ENCODE measurements at regions not wholly inside any gene's neighbourhood (a gene's known extent, or its start where the extent isn't known, plus 50 kb on each side); places are given as distances from the start of the nearest gene placed in this dataset.

DNA sequence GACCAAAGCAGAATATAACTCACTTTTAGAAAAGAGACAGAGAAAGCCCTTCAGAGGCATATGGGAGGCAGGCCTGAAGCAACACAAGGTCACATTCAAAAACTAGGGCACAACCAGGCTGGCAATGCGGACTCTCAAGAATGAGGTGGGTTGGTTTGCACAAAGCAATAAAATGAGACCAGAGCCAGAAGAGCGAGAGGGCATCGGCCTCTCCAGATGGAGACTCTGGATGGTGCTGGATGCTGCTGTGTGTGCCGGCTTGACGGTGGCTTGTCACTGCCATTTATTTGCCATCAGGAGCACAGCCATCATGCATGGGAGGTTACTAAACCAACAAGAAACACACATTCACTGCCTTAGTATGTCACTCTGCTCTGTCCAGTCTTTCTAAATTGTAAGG lies 649.4 kb downstream of the DIAPH3 start:
- ChIA-PET POLR2A (ENCODE audit: unreplicated experiment) (no interaction called here), CTCF (no interaction called here)
- no peak for TF ChIP-seq EZH2 (IDR thresholded peaks at IDR 0.05; ENCODE audit: low read length, unreplicated experiment)
- TF ChIP-seq EZH2phosphoT487 (IDR thresholded peaks at IDR 0.05; ENCODE audit: borderline replicate concordance, low read length) = no peak
- TF ChIP-seq, protein P1, sequence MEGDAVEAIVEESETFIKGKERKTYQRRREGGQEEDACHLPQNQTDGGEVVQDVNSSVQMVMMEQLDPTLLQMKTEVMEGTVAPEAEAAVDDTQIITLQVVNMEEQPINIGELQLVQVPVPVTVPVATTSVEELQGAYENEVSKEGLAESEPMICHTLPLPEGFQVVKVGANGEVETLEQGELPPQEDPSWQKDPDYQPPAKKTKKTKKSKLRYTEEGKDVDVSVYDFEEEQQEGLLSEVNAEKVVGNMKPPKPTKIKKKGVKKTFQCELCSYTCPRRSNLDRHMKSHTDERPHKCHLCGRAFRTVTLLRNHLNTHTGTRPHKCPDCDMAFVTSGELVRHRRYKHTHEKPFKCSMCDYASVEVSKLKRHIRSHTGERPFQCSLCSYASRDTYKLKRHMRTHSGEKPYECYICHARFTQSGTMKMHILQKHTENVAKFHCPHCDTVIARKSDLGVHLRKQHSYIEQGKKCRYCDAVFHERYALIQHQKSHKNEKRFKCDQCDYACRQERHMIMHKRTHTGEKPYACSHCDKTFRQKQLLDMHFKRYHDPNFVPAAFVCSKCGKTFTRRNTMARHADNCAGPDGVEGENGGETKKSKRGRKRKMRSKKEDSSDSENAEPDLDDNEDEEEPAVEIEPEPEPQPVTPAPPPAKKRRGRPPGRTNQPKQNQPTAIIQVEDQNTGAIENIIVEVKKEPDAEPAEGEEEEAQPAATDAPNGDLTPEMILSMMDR (conservative IDR thresholded peaks at IDR 0.05; ENCODE audit: low read depth, low read length) = no peak
- no peak overlapping the region for H3K27ac ChIP-seq (ENCODE audit: low read length)
- H3K4me1 ChIP-seq (ENCODE audit: insufficient read depth, low read length) = no peaks in the 10 kb centered on the region
- no peak for ATAC-seq
- DNase-seq = no peak
- no peak overlapping the region for H2AFZ ChIP-seq (ENCODE audit: low read length)
- H3K9ac ChIP-seq (ENCODE audit: low read length) = no peak overlapping the region
- H4K20me1 ChIP-seq (ENCODE audit: low read length) = no peaks in the 10 kb centered on the region
- H3K79me2 ChIP-seq (ENCODE audit: low read length) = no peaks in the 10 kb centered on the region
- no peak overlapping the region for H3K4me2 ChIP-seq (ENCODE audit: low read length)
- no peaks in the 10 kb centered on the region for H3K27me3 ChIP-seq (ENCODE audit: low read length)
- intact Hi-C loops (cut with micrococcal nuclease) = no loop called here
- H3K9me3 ChIP-seq (ENCODE audit: low read length) = no peaks in the 10 kb centered on the region
- no peak overlapping the region for H3K4me3 ChIP-seq (ENCODE audit: low read length)
- BruUV-seq (replicated peaks) = no TSS peak
- no peaks in the 10 kb centered on the region for H3K36me3 ChIP-seq (ENCODE audit: low read depth, low read length)
- no peaks in the 10 kb centered on the region for H3F3A ChIP-seq (ENCODE audit: low read length, unreplicated experiment)
- no peaks in the 10 kb centered on the region for H3K9me2 ChIP-seq (replicated peaks; ENCODE audit: low read length)

DNA sequence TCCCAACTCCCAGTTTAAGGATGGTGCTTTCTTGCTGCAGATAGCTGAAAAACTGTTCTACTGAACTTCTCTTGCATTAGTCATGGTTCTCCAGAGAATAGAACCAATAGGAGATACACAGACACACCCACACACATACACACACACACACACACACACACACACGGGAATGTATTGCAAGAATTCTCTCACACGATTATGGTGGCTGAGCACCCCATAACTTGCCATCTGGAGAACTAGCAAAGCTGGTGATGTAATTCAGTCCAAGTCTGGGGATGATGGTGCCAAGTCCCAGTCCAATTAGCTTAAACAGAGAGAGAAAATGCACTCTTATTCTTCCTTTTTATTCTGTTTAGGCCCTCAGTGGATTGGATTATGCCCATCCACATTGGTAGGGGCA lies 643.9 kb downstream of the DIAPH3 start:
- Histone ChIP-seq H3F3A (ENCODE audit: low read length, unreplicated experiment) (no peaks in the 10 kb centered on the region), H3K27me3 (ENCODE audit: low read length) (no peaks in the 10 kb centered on the region), H3K79me2 (ENCODE audit: low read length) (no peaks in the 10 kb centered on the region), H3K27ac (ENCODE audit: low read length) (no peak overlapping the region), H3K4me1 (ENCODE audit: insufficient read depth, low read length) (no peaks in the 10 kb centered on the region), H3K4me3 (ENCODE audit: low read length) (no peak overlapping the region), H3K9ac (ENCODE audit: low read length) (no peak overlapping the region), H4K20me1 (ENCODE audit: low read length) (no peaks in the 10 kb centered on the region), H3K9me2 (replicated peaks; ENCODE audit: low read length) (no peaks in the 10 kb centered on the region), H3K4me2 (ENCODE audit: low read length) (no peak overlapping the region), H3K36me3 (ENCODE audit: low read depth, low read length) (no peaks in the 10 kb centered on the region), H3K9me3 (ENCODE audit: low read length) (no peaks in the 10 kb centered on the region), H2AFZ (ENCODE audit: low read length) (no peak overlapping the region)
- no TSS peak for BruUV-seq (replicated peaks)
- TF ChIP-seq, protein P1 (conservative IDR thresholded peaks at IDR 0.05; ENCODE audit: low read depth, low read length) = no peak
- no peak for TF ChIP-seq EZH2phosphoT487 (IDR thresholded peaks at IDR 0.05; ENCODE audit: borderline replicate concordance, low read length)
- TF ChIP-seq EZH2 (IDR thresholded peaks at IDR 0.05; ENCODE audit: low read length, unreplicated experiment) = no peak
- ChIA-PET POLR2A (ENCODE audit: unreplicated experiment) (no interaction called here), CTCF (no interaction called here)
- ATAC-seq = no peak
- intact Hi-C loops (cut with micrococcal nuclease) = no loop called here
- DNase-seq = no peak

DNA sequence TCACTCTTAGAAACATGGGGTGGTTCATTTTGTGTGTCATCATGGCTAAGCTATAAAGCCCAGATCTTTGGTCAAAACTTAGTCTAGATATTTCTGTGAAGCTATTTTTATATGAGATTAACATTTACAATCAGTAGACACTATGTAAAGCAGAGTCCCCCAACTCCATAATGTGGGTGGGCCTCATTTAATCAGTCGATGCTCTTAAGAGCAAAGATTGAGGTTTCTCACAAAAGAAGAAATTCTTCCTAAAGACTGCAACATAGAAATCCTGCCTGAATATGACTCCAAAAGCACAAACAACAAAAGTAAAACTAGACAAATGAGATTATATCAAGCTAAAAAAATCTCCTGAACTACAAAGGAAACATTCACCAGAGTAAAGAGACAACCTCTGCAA lies 642.2 kb downstream of the DIAPH3 start:
- Histone ChIP-seq H2AFZ (ENCODE audit: low read length) (no peak overlapping the region), H4K20me1 (ENCODE audit: low read length) (no peaks in the 10 kb centered on the region), H3K27me3 (ENCODE audit: low read length) (no peaks in the 10 kb centered on the region), H3K36me3 (ENCODE audit: low read depth, low read length) (no peaks in the 10 kb centered on the region), H3K9me2 (replicated peaks; ENCODE audit: low read length) (no peaks in the 10 kb centered on the region), H3K4me1 (ENCODE audit: insufficient read depth, low read length) (no peaks in the 10 kb centered on the region), H3K4me3 (ENCODE audit: low read length) (no peak overlapping the region), H3K4me2 (ENCODE audit: low read length) (no peak overlapping the region), H3K9me3 (ENCODE audit: low read length) (no peaks in the 10 kb centered on the region), H3K9ac (ENCODE audit: low read length) (no peak overlapping the region), H3K27ac (ENCODE audit: low read length) (no peak overlapping the region), H3K79me2 (ENCODE audit: low read length) (no peaks in the 10 kb centered on the region), H3F3A (ENCODE audit: low read length, unreplicated experiment) (no peaks in the 10 kb centered on the region)
- BruUV-seq (replicated peaks) = no TSS peak
- ChIA-PET CTCF (no interaction called here), POLR2A (ENCODE audit: unreplicated experiment) (no interaction called here)
- DNase-seq (no peak), ATAC-seq (no peak)
- TF ChIP-seq, protein P1 (conservative IDR thresholded peaks at IDR 0.05; ENCODE audit: low read depth, low read length) = no peak
- no peak for TF ChIP-seq EZH2 (IDR thresholded peaks at IDR 0.05; ENCODE audit: low read length, unreplicated experiment)
- intact Hi-C loops (cut with micrococcal nuclease) = no loop called here
